Activated naive CD4-positive, alpha-beta T cell treated with Interleukin-2 at 50 U/mL for 16 hours (primary cell): ENCODE measurements at regions not wholly inside any gene's neighbourhood (a gene's known extent, or its start where the extent isn't known, plus 50 kb on each side); places are given as distances from the start of the nearest gene placed in this dataset.

Source experiments
- DNase-seq: peaks from one replicate; pipeline ENCODE4 v3.0.0-alpha.2; 2020

GRCh38 chr16:72256398-72257066 is 84.6 kb upstream of the PMFBP1 start:
- no peak for DNase-seq

- no peak for DNase-seq
These were observed 83.8 kb upstream of the PMFBP1 start for GRCh38 chr16:72255786-72256185.

- no peak for DNase-seq
These were observed 75.9 kb upstream of the PMFBP1 start for GRCh38 chr16:72247821-72248253.

- DNase-seq = no peak
These were observed 74.5 kb upstream of the PMFBP1 start for GRCh38 chr16:72246423-72246822.

GRCh38 chr16:72244853-72245252 is 72.9 kb upstream of the PMFBP1 start:
- DNase-seq = no peak

GRCh38 chr16:72243621-72244020 is 71.7 kb upstream of the PMFBP1 start:
- no peak for DNase-seq

GRCh38 chr16:72242757-72243156 is 70.8 kb upstream of the PMFBP1 start:
- DNase-seq = no peak

- no peak for DNase-seq
These were observed 70.0 kb upstream of the PMFBP1 start for GRCh38 chr16:72241930-72242329.

- no peak for DNase-seq
These were observed 69.1 kb upstream of the PMFBP1 start for GRCh38 chr16:72241008-72241407.

GRCh38 chr16:72240466-72240865 is 68.5 kb upstream of the PMFBP1 start:
- DNase-seq = no peak

- no peak for DNase-seq
These were observed 64.9 kb upstream of the PMFBP1 start for GRCh38 chr16:72236866-72237265.

GRCh38 chr16:72234387-72234786 is 62.4 kb upstream of the PMFBP1 start:
- DNase-seq = no peak

GRCh38 chr16:72228014-72228413 is 56.1 kb upstream of the PMFBP1 start:
- no peak for DNase-seq

- DNase-seq = no peak
These were observed 54.2 kb upstream of the PMFBP1 start for GRCh38 chr16:72226136-72226535.

GRCh38 chr16:72224260-72224768 is 52.4 kb upstream of the PMFBP1 start:
- DNase-seq = no peak

- no peak for DNase-seq
These were observed 50.5 kb upstream of the PMFBP1 start for GRCh38 chr16:72222503-72222902.
